C4-2B (cell line): ENCODE measurements at regions not wholly inside any gene's neighbourhood (a gene's known extent, or its start where the extent isn't known, plus 50 kb on each side); places are given as distances from the start of the nearest gene placed in this dataset.

Experiments used
- H3K27ac ChIP-seq: fragments of 450-650 bp; 2 replicates; pipeline ENCODE4 v1.5.1; 2017
- CTCF ChIP-seq: fragments of 450-650 bp; conservative IDR thresholded peaks from 2 replicates; pipeline ENCODE4 v1.5.1; 2017; ENCODE audit warnings: mild to moderate bottlenecking
- ZFX ChIP-seq: fragments of 450-650 bp; IDR thresholded peaks from 2 replicates; pipeline ENCODE4 v1.6.1; 2017

- no peak overlapping the region for H3K27ac ChIP-seq
- TF ChIP-seq ZFX (no peak), CTCF (no peak)
Measured at GRCh38 chrX:87788976-87789375, 271.4 kb downstream of the KLHL4 start.

- no peak overlapping the region for H3K27ac ChIP-seq
- TF ChIP-seq CTCF: no peak
- TF ChIP-seq ZFX: no peak
Measured at GRCh38 chrX:87798039-87798438, 280.4 kb downstream of the KLHL4 start.

GRCh38 chrX:87805829-87806490 lies 288.4 kb downstream of the KLHL4 start:
- no peak overlapping the region for H3K27ac ChIP-seq
- no peak for TF ChIP-seq CTCF
- TF ChIP-seq ZFX: no peak

DNA sequence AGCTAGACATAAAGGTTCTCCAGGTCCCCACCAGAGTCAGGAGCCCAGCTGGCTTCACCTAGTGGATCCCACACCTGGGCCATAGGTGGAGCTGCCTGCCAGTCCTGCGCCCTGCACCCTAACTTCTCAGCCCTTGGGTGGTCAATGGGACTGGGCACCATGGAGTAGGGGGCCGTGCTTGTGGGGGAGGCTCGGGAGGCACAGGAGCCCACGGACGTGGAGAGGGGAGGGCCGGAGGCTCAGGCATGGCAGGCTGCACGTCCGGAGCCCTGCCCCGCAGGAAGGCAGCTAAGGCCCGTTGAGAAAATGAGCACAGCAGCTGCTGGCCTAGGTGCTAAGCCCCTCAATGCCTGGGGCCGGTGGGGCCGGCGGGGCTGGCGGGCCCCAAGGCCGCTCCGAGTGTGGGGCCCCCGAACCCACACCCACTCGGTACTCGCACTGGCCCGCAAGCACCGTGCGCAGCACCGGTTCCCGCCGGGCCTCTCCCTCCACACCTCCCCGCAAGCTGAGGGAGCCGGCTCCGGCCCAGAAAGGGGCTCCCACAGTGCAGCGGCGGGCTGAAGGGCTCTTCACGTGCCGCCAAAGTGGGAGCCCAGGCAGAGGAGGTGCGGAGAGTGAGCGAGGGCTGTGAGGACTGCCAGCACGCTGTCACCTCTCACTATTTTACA lies 291.1 kb downstream of the KLHL4 start:
- TF ChIP-seq ZFX: no peak
- H3K27ac ChIP-seq: no peak overlapping the region

DNA sequence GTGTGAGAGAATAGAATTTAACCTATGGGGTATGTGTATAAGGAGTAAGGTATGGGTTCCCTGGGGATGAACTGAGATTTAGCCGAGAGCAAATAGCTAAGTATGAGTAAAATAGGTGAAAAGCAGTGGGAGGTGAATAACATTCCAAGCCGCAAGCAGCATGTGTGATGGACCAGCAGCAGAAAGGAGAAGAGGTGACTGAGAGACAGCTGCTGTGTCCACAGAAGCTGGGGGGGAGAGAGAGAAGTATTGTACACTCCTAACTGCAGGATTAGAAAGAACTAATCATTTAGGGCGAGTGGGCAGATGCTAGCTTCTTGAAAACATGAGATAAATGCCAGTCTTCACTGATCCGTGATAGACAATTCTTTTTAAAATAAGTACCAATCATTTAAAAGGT lies 296.0 kb downstream of the KLHL4 start:
- no peak for TF ChIP-seq CTCF
- no peak for TF ChIP-seq ZFX
- no peak overlapping the region for H3K27ac ChIP-seq

DNA sequence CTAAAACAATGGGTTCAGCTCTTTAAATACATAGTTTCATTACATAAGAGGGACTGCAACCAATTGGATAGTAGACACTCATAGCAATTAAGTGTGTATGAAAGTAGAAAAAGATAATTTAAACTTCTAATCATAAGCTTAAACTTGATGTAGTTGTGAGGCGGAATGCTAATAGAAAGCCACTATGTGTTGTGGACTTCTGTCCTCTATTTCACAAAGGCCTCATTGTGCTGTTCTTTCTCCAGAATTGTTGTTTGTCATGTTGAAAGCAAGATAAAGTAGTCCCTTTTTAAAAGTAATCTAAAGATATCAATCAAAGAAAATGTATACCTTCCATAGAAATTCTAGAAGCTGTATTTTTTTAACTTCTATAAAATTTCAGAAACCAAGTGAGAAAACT lies 329.4 kb downstream of the KLHL4 start:
- TF ChIP-seq ZFX (no peak), CTCF (no peak)
- no peak overlapping the region for H3K27ac ChIP-seq

- H3K27ac ChIP-seq: no peak overlapping the region
- TF ChIP-seq CTCF (no peak), ZFX (no peak)
Measured at GRCh38 chrX:87873347-87873941, 355.8 kb downstream of the KLHL4 start.

DNA sequence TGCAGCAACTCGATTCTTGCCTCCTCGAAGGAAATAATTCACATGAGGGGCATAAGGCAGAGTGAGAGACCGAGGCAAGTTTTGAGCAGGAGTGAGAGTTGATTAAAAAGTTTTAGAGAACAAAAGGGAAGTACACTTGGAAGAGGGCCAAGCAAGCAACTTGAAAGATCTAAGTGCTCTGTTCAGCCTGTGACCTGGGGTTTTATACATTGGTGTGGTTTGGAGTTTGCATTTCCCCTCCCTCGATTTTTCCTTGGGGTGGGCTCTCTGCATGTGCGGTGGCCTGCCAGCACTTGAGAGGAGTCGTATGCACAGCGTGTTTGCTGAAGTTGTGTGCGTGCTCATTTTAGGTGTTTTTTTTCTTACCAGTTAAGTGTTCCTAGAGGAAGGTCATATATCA lies 356.4 kb downstream of the KLHL4 start:
- H3K27ac ChIP-seq: no peak overlapping the region
- no peak for TF ChIP-seq CTCF
- TF ChIP-seq ZFX: no peak
